ENCODE measurements at regions not wholly inside any gene's neighbourhood (a gene's known extent, or its start where the extent isn't known, plus 50 kb on each side); places are given as distances from the start of the nearest gene placed in this dataset.

- Histone ChIP-seq H3K27me3 (ENCODE audit: control insufficient read depth, insufficient read depth, low read length) (no peaks in the 10 kb centered on the region), H3K4me1 (ENCODE audit: control insufficient read depth in 2 of 3, insufficient read depth in 2 of 3, low read depth in 1 of 3, low read length in 3 of 3) (no peaks in the 10 kb centered on the region), H3K27ac (ENCODE audit: low read depth in 2 of 2, low read length in 2 of 2) (no peak overlapping the region), H3K36me3 (ENCODE audit: control insufficient read depth in 2 of 3, insufficient read depth in 3 of 3, low read length in 3 of 3) (no peaks in the 10 kb centered on the region), H3K9me3 (ENCODE audit: control insufficient read depth in 2 of 3, insufficient read depth in 1 of 3, low read length in 3 of 3) (no peaks in the 10 kb centered on the region), H3K9ac (ENCODE audit: low read length in 3 of 3) (no peak overlapping the region), H3K4me3 (ENCODE audit: low read length in 3 of 3) (no peak overlapping the region)
- FAIRE-seq (no peak), DNase-seq (no peak)
- TF ChIP-seq CTCF (IDR thresholded peaks at IDR 0.05; ENCODE audit: borderline replicate concordance, extremely low read depth, insufficient read depth), result no peak
- intact Hi-C loops (cut with DNase I), result no loop called here
These were observed 1353.1 kb upstream of the ADGRL4 start for GRCh38 chr1:80359666-80360065.

- H3K9me3 ChIP-seq (ENCODE audit: control insufficient read depth in 2 of 3, insufficient read depth in 1 of 3, low read length in 3 of 3), result no peaks in the 10 kb centered on the region
- FAIRE-seq, result no peak
These were observed 1342.7 kb upstream of the ADGRL4 start for GRCh38 chr1:80349218-80349617.

GRCh38 chr1:80341021-80341420 is 1334.5 kb upstream of the ADGRL4 start:
- TF ChIP-seq CTCF (IDR thresholded peaks at IDR 0.05; ENCODE audit: borderline replicate concordance, extremely low read depth, insufficient read depth), result no peak
- DNase-seq (no peak), FAIRE-seq (no peak)
- Histone ChIP-seq H3K9ac (ENCODE audit: low read length in 3 of 3) (no peak overlapping the region), H3K36me3 (ENCODE audit: control insufficient read depth in 2 of 3, insufficient read depth in 3 of 3, low read length in 3 of 3) (no peaks in the 10 kb centered on the region), H3K27me3 (ENCODE audit: control insufficient read depth, insufficient read depth, low read length) (no peaks in the 10 kb centered on the region), H3K27ac (ENCODE audit: low read depth in 2 of 2, low read length in 2 of 2) (no peak overlapping the region), H3K4me3 (ENCODE audit: low read length in 3 of 3) (no peak overlapping the region), H3K4me1 (ENCODE audit: control insufficient read depth in 2 of 3, insufficient read depth in 2 of 3, low read depth in 1 of 3, low read length in 3 of 3) (no peaks in the 10 kb centered on the region), H3K9me3 (ENCODE audit: control insufficient read depth in 2 of 3, insufficient read depth in 1 of 3, low read length in 3 of 3) (no peaks in the 10 kb centered on the region)
- intact Hi-C loops (cut with DNase I), result no loop called here

More at GRCh38 chr1:80349218-80349617, 1342.7 kb upstream of the ADGRL4 start:
- Histone ChIP-seq H3K9ac (ENCODE audit: low read length in 3 of 3) (no peak overlapping the region), H3K27me3 (ENCODE audit: control insufficient read depth, insufficient read depth, low read length) (no peaks in the 10 kb centered on the region), H3K4me3 (ENCODE audit: low read length in 3 of 3) (no peak overlapping the region), H3K4me1 (ENCODE audit: control insufficient read depth in 2 of 3, insufficient read depth in 2 of 3, low read depth in 1 of 3, low read length in 3 of 3) (no peaks in the 10 kb centered on the region), H3K36me3 (ENCODE audit: control insufficient read depth in 2 of 3, insufficient read depth in 3 of 3, low read length in 3 of 3) (no peaks in the 10 kb centered on the region), H3K27ac (ENCODE audit: low read depth in 2 of 2, low read length in 2 of 2) (no peak overlapping the region)
- no peak for TF ChIP-seq CTCF (IDR thresholded peaks at IDR 0.05; ENCODE audit: borderline replicate concordance, extremely low read depth, insufficient read depth)
- no peak for DNase-seq
- intact Hi-C loops (cut with DNase I), result no loop called here

- FAIRE-seq, result no peak
- Histone ChIP-seq H3K27ac (ENCODE audit: low read depth in 2 of 2, low read length in 2 of 2) (no peak overlapping the region), H3K4me1 (ENCODE audit: control insufficient read depth in 2 of 3, insufficient read depth in 2 of 3, low read depth in 1 of 3, low read length in 3 of 3) (no peaks in the 10 kb centered on the region), H3K9ac (ENCODE audit: low read length in 3 of 3) (no peak overlapping the region), H3K27me3 (ENCODE audit: control insufficient read depth, insufficient read depth, low read length) (no peaks in the 10 kb centered on the region), H3K4me3 (ENCODE audit: low read length in 3 of 3) (no peak overlapping the region), H3K9me3 (ENCODE audit: control insufficient read depth in 2 of 3, insufficient read depth in 1 of 3, low read length in 3 of 3) (no peaks in the 10 kb centered on the region), H3K36me3 (ENCODE audit: control insufficient read depth in 2 of 3, insufficient read depth in 3 of 3, low read length in 3 of 3) (no peaks in the 10 kb centered on the region)
- DNase-seq, result no peak
- TF ChIP-seq CTCF (IDR thresholded peaks at IDR 0.05; ENCODE audit: borderline replicate concordance, extremely low read depth, insufficient read depth), result no peak
- intact Hi-C loops (cut with DNase I), result no loop called here
These were observed 1311.6 kb upstream of the ADGRL4 start for GRCh38 chr1:80318108-80318507.

All from kidney (tissue), 13 donors.